ENCODE measurements at regions not wholly inside any gene's neighbourhood (a gene's known extent, or its start where the extent isn't known, plus 50 kb on each side); places are given as distances from the start of the nearest gene placed in this dataset.

GRCh38 chr2:74079522-74080341 lies 68.0 kb downstream of the BOLA3 start:
- no peak overlapping the region for H3K4me3 ChIP-seq (ENCODE audit: insufficient read depth, low read length, poor library complexity, severe bottlenecking)
- TF ChIP-seq EZH2phosphoT487 (conservative IDR thresholded peaks at IDR 0.05; ENCODE audit: low read length) (no peak), CTCF (IDR thresholded peaks at IDR 0.05; ENCODE audit: insufficient read depth, low read length, poor library complexity, severe bottlenecking) (no peak)
- H4K20me1 ChIP-seq (ENCODE audit: low read depth, low read length), result no peaks in the 10 kb centered on the region
- H3K9me2 ChIP-seq (replicated peaks; ENCODE audit: insufficient read depth, low read length), result no peaks in the 10 kb centered on the region
- H3K27ac ChIP-seq (ENCODE audit: low read depth, low read length), result peak overlapping the region; percentile 8; the same call in 1 of the 2 replicates
- H3K4me2 ChIP-seq (ENCODE audit: low read depth, low read length, poor library complexity, severe bottlenecking), result no peak overlapping the region
- no peaks in the 10 kb centered on the region for H3K9me3 ChIP-seq (ENCODE audit: insufficient read depth, low read length)
- H3K27me3 ChIP-seq (ENCODE audit: low read length), result no peaks in the 10 kb centered on the region
- no peaks in the 10 kb centered on the region for H3K79me2 ChIP-seq (ENCODE audit: insufficient read depth, low read length)
- H3F3A ChIP-seq (ENCODE audit: insufficient read depth), result no peaks in the 10 kb centered on the region
- H2AFZ ChIP-seq (ENCODE audit: low read depth, low read length, severe bottlenecking), result no peak overlapping the region
- 0 out of 2 replicates have a peak, but pooled peaks cover 3% of the 10 kb centered on the region for H3K36me3 ChIP-seq (ENCODE audit: low read length)
- H3K9ac ChIP-seq (ENCODE audit: low read length), result no peak overlapping the region

GRCh38 chr2:74080346-74080745 lies 67.4 kb downstream of the BOLA3 start:
- Histone ChIP-seq H3K9me3 (ENCODE audit: insufficient read depth, low read length) (no peaks in the 10 kb centered on the region), H3K4me3 (ENCODE audit: insufficient read depth, low read length, poor library complexity, severe bottlenecking) (no peak overlapping the region), H3K79me2 (ENCODE audit: insufficient read depth, low read length) (no peaks in the 10 kb centered on the region), H4K20me1 (ENCODE audit: low read depth, low read length) (no peaks in the 10 kb centered on the region), H2AFZ (ENCODE audit: low read depth, low read length, severe bottlenecking) (no peak overlapping the region), H3F3A (ENCODE audit: insufficient read depth) (no peaks in the 10 kb centered on the region), H3K9ac (ENCODE audit: low read length) (no peak overlapping the region), H3K4me2 (ENCODE audit: low read depth, low read length, poor library complexity, severe bottlenecking) (no peak overlapping the region), H3K27ac (ENCODE audit: low read depth, low read length) (0 out of 2 replicates have a peak overlapping the region, but pooled peaks have one; percentile 8), H3K36me3 (ENCODE audit: low read length) (0 out of 2 replicates have a peak, but pooled peaks cover 3% of the 10 kb centered on the region), H3K9me2 (replicated peaks; ENCODE audit: insufficient read depth, low read length) (no peaks in the 10 kb centered on the region), H3K27me3 (ENCODE audit: low read length) (no peaks in the 10 kb centered on the region)
- TF ChIP-seq EZH2phosphoT487 (conservative IDR thresholded peaks at IDR 0.05; ENCODE audit: low read length) (no peak), CTCF (IDR thresholded peaks at IDR 0.05; ENCODE audit: insufficient read depth, low read length, poor library complexity, severe bottlenecking) (no peak)

- H2AFZ ChIP-seq (ENCODE audit: low read depth, low read length, severe bottlenecking), result no peak overlapping the region
- TF ChIP-seq CTCF (IDR thresholded peaks at IDR 0.05; ENCODE audit: insufficient read depth, low read length, poor library complexity, severe bottlenecking) (no peak), EZH2phosphoT487 (conservative IDR thresholded peaks at IDR 0.05; ENCODE audit: low read length) (no peak)
Observed at GRCh38 chr2:74081030-74081762, 66.5 kb downstream of the BOLA3 start.

More at GRCh38 chr2:74081030-74081762, 66.5 kb downstream of the BOLA3 start:
- H3K9me3 ChIP-seq (ENCODE audit: insufficient read depth, low read length), result no peaks in the 10 kb centered on the region
- no peak overlapping the region for H3K27ac ChIP-seq (ENCODE audit: low read depth, low read length)
- no peaks in the 10 kb centered on the region for H3K9me2 ChIP-seq (replicated peaks; ENCODE audit: insufficient read depth, low read length)
- H3K36me3 ChIP-seq (ENCODE audit: low read length), result 0 out of 2 replicates have a peak, but pooled peaks cover 3% of the 10 kb centered on the region
- H3K4me3 ChIP-seq (ENCODE audit: insufficient read depth, low read length, poor library complexity, severe bottlenecking), result no peak overlapping the region
- no peaks in the 10 kb centered on the region for H3F3A ChIP-seq (ENCODE audit: insufficient read depth)
- H3K9ac ChIP-seq (ENCODE audit: low read length), result no peak overlapping the region
- no peak overlapping the region for H3K4me2 ChIP-seq (ENCODE audit: low read depth, low read length, poor library complexity, severe bottlenecking)
- H3K27me3 ChIP-seq (ENCODE audit: low read length), result no peaks in the 10 kb centered on the region
- no peaks in the 10 kb centered on the region for H4K20me1 ChIP-seq (ENCODE audit: low read depth, low read length)
- no peaks in the 10 kb centered on the region for H3K79me2 ChIP-seq (ENCODE audit: insufficient read depth, low read length)
